CD14-positive monocyte (primary cell): ENCODE measurements at regions not wholly inside any gene's neighbourhood (a gene's known extent, or its start where the extent isn't known, plus 50 kb on each side); places are given as distances from the start of the nearest gene placed in this dataset.

Source experiments
- DNase-seq, 3 donors: peaks; one replicate each; pipeline ENCODE4 v3.0.0-alpha.2; 2011 to 2022
- H2AFZ ChIP-seq: 2 replicates; pipeline ENCODE4 v1.6.0; 2012; ENCODE audit warnings: mild to moderate bottlenecking, low read depth, low read length, inconsistent platforms; ENCODE audit not compliant: insufficient read depth, poor library complexity, severe bottlenecking
- H3K27ac ChIP-seq, 2 donors: 1 replicate in 1 of 2; 2 replicates in 1 of 2; pipeline ENCODE4 v1.5.1; 2012 to 2013; ENCODE audit warnings: low read length in 2 of 2, control low read depth in 1 of 2, inconsistent platforms in 1 of 2, low read depth in 1 of 2, mild to moderate bottlenecking in 1 of 2
- H3K27me3 ChIP-seq, 2 donors: one replicate each; pipeline versions ENCODE4 v1.6.0 to v1.6.1; 2011 to 2013; ENCODE audit warnings: low read length in 2 of 2; ENCODE audit not compliant: control insufficient read depth in 2 of 2, insufficient read depth in 2 of 2
- H3K36me3 ChIP-seq, 2 donors: replicated peaks in 1 of 2; 1 replicate in 1 of 2; 2 replicates in 1 of 2; pipeline versions ENCODE4 v1.5.1 to v1.6.1; 2012 to 2013; ENCODE audit warnings: low read length in 2 of 2, control low read depth in 1 of 2, inconsistent platforms in 1 of 2, mild to moderate bottlenecking in 1 of 2; ENCODE audit not compliant: insufficient read depth in 2 of 2, control insufficient read depth in 1 of 2
- H3K4me1 ChIP-seq, 2 donors: 1 replicate in 1 of 2; 2 replicates in 1 of 2; pipeline versions ENCODE4 v1.5.1 to v1.6.1; 2012 to 2013; ENCODE audit warnings: low read length in 2 of 2, control low read depth in 1 of 2, inconsistent platforms in 1 of 2, mild to moderate bottlenecking in 1 of 2, moderate library complexity in 1 of 2; ENCODE audit not compliant: insufficient read depth in 2 of 2, control insufficient read depth in 1 of 2
- H3K4me2 ChIP-seq: replicated peaks from 2 replicates; pipeline ENCODE3; 2012; ENCODE audit warnings: low read length, moderate library complexity, mild to moderate bottlenecking; ENCODE audit not compliant: poor library complexity, severe bottlenecking; ENCODE audit errors: extremely low read depth
- H3K4me3 ChIP-seq, 3 experiments: fragments of 200-600 bp in 1 of 3; sonication (generic) in 1 of 3; replicated peaks in 1 of 3; 1 replicate in 2 of 3; 2 replicates in 1 of 3; pipeline ENCODE4 v1.5.1; 2011 to 2013; ENCODE audit warnings: low read length in 3 of 3, mild to moderate bottlenecking in 3 of 3, control low read depth in 2 of 3, low read depth in 2 of 3, inconsistent platforms in 1 of 3, moderate library complexity in 1 of 3
- H3K79me2 ChIP-seq: 2 replicates; pipeline ENCODE4 v1.6.0; 2012; ENCODE audit warnings: mild to moderate bottlenecking, control low read depth, inconsistent platforms, low read length, moderate library complexity; ENCODE audit not compliant: insufficient read depth
- H3K9ac ChIP-seq: 2 replicates; pipeline ENCODE4 v1.6.0; 2017; ENCODE audit warnings: low read length, mild to moderate bottlenecking; ENCODE audit not compliant: insufficient read depth, poor library complexity, severe bottlenecking
- H3K9me3 ChIP-seq, 2 donors: replicated peaks in 1 of 2; 1 replicate in 1 of 2; 2 replicates in 1 of 2; pipeline versions ENCODE4 v1.5.1 to v1.6.1; 2012 to 2013; ENCODE audit warnings: low read length in 2 of 2, control low read depth in 1 of 2; ENCODE audit not compliant: control insufficient read depth in 1 of 2, insufficient read depth in 1 of 2
- H4K20me1 ChIP-seq: 2 replicates; pipeline ENCODE4 v1.6.0; 2012; ENCODE audit warnings: mild to moderate bottlenecking, low read length, control low read depth, moderate library complexity; ENCODE audit not compliant: insufficient read depth
- H3K27ac Mint-ChIP-seq, 7 donors: one replicate each; pipeline ENCODE4 v1.8.0; 2020; ENCODE audit warnings: mild to moderate bottlenecking in 7 of 7, mixed read lengths in 7 of 7, moderate library complexity in 6 of 7, inconsistent platforms in 2 of 7
- H3K27me3 Mint-ChIP-seq, 3 donors: one replicate each; pipeline ENCODE4 v1.8.0; 2021 to 2022; ENCODE audit warnings: low read depth in 3 of 3, mild to moderate bottlenecking in 3 of 3, mixed read lengths in 3 of 3, moderate library complexity in 3 of 3, inconsistent platforms in 1 of 3
- H3K36me3 Mint-ChIP-seq, 2 donors: one replicate each; pipeline ENCODE4 v1.8.0; 2020; ENCODE audit warnings: mixed read lengths in 2 of 2, inconsistent platforms in 1 of 2, mild to moderate bottlenecking in 1 of 2
- H3K4me1 Mint-ChIP-seq: one replicate; pipeline ENCODE4 v1.8.0; 2020; ENCODE audit warnings: mild to moderate bottlenecking, mixed read lengths
- H3K4me3 Mint-ChIP-seq, 2 donors: one replicate each; pipeline ENCODE4 v1.8.0; 2020; ENCODE audit warnings: mild to moderate bottlenecking in 2 of 2, mixed read lengths in 2 of 2, moderate library complexity in 1 of 2
- H3K9me3 Mint-ChIP-seq, 7 donors: one replicate each; pipeline ENCODE4 v1.8.0; 2020 to 2022; ENCODE audit warnings: mixed read lengths in 7 of 7, mild to moderate bottlenecking in 6 of 7, moderate library complexity in 6 of 7, inconsistent platforms in 2 of 7
- WGBS: methylation state at CpG from one replicate; pipeline ENCODE4 v1.1.5; 2013; ENCODE audit warnings: missing lambda C conversion rate; ENCODE audit not compliant: insufficient coverage; 5-methylcytosine and 5-hydroxymethylcytosine counted together
- intact Hi-C, 2 donors: fragments of 100-400 bp; cut with micrococcal nuclease; formaldehyde crosslinking; loops; one replicate each; pipeline versions ENCODE4 v1.15.0 to v1.15.1; 2023
- TF ChIP-seq, protein P1 (sequence below): fragments of 200-600 bp; IDR thresholded peaks from one replicate; pipeline ENCODE4 v1.8.0; 2022; ENCODE audit warnings: antibody characterized with exemption, mild to moderate bottlenecking

DNA sequence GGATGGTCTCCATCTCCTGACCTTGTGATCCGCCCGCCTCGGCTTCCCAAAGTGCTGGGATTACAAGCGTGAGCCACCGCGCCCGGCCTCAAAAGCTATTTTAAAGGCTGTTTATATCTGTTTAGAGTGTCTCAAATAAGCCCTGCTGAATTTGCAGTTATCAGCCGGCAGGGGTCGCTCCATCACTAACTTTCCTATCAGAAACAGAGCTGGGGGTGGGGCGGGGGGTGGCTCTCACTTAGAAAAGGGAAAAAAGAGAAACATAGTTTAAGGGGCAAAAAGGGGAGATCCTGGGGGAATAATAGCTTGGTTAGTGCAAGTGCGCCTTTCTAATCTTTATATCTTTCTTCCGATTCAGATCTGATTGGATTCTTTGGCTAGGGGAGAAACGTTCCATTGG, 450.7 kb downstream of the UBE2NL start:
- WGBS, result no CpG with 5 or more reads among the region's 13 CpGs
- no peak overlapping the region for H3K9ac ChIP-seq

DNA sequence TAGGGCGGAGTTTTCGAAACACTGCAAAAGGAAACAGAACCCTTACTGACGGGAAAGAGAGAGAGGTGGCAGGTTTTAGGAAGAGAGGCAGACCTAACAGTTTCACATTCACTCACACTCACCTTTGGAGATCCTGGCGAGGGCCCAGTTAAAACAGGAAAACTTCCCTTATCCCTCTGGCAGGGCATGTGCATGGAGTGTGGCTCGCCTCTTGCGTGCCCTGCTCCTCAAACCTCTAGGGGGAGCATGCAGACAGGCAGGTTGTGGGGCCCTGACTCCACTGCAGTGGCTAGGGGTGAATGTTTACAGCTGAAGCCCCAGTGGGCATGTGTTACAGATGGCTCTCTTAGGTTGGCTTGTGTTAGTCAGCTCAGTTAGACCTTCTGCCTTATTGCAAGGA, 451.5 kb downstream of the UBE2NL start:
- H3K9ac ChIP-seq, result no peak overlapping the region
- no peak overlapping the region for H3K4me2 ChIP-seq
- Mint-ChIP-seq H3K27me3 (peaks cover 2 to 3% (median 3%) of the 10 kb centered on the region in 3 donors), H3K4me1 (no peaks in the 10 kb centered on the region), H3K36me3 (no peaks in the 10 kb centered on the region), H3K27ac (no peak overlapping the region), H3K4me3 (no peak overlapping the region), H3K9me3 (peaks cover 0 to 11% (median 5%) of the 10 kb centered on the region in 7 donors)
- no peak for DNase-seq
- no peaks in the 10 kb centered on the region for H3K79me2 ChIP-seq
- WGBS, result no CpG with 5 or more reads among the region's 6 CpGs
- no peaks in the 10 kb centered on the region for H3K4me1 ChIP-seq
- no peak overlapping the region for H3K27ac ChIP-seq
- H3K27me3 ChIP-seq, result no peaks in the 10 kb centered on the region
- TF ChIP-seq, protein P1, sequence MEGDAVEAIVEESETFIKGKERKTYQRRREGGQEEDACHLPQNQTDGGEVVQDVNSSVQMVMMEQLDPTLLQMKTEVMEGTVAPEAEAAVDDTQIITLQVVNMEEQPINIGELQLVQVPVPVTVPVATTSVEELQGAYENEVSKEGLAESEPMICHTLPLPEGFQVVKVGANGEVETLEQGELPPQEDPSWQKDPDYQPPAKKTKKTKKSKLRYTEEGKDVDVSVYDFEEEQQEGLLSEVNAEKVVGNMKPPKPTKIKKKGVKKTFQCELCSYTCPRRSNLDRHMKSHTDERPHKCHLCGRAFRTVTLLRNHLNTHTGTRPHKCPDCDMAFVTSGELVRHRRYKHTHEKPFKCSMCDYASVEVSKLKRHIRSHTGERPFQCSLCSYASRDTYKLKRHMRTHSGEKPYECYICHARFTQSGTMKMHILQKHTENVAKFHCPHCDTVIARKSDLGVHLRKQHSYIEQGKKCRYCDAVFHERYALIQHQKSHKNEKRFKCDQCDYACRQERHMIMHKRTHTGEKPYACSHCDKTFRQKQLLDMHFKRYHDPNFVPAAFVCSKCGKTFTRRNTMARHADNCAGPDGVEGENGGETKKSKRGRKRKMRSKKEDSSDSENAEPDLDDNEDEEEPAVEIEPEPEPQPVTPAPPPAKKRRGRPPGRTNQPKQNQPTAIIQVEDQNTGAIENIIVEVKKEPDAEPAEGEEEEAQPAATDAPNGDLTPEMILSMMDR, result no peak
- H3K9me3 ChIP-seq, result peaks cover 0 to 31% of the 10 kb centered on the region in 2 donors
- H4K20me1 ChIP-seq, result no peaks in the 10 kb centered on the region
- intact Hi-C loops, result no loop called here
- no peaks in the 10 kb centered on the region for H3K36me3 ChIP-seq
- no peak overlapping the region for H2AFZ ChIP-seq
- H3K4me3 ChIP-seq, result no peak overlapping the region

More for the DNA sequence above, 450.7 kb downstream of the UBE2NL start:
- no peaks in the 10 kb centered on the region for H4K20me1 ChIP-seq
- no peak overlapping the region for H2AFZ ChIP-seq
- Mint-ChIP-seq H3K27me3 (peaks cover 2 to 3% (median 3%) of the 10 kb centered on the region in 3 donors), H3K27ac (no peak overlapping the region), H3K36me3 (no peaks in the 10 kb centered on the region), H3K4me1 (no peaks in the 10 kb centered on the region), H3K9me3 (peaks cover 0 to 11% (median 5%) of the 10 kb centered on the region in 7 donors), H3K4me3 (no peak overlapping the region)
- peaks cover 0 to 31% of the 10 kb centered on the region in 2 donors for H3K9me3 ChIP-seq
- no peaks in the 10 kb centered on the region for H3K4me1 ChIP-seq
- H3K79me2 ChIP-seq, result no peaks in the 10 kb centered on the region
- no peak overlapping the region for H3K4me2 ChIP-seq
- intact Hi-C loops, result no loop called here
- H3K27me3 ChIP-seq, result no peaks in the 10 kb centered on the region
- no peak overlapping the region for H3K27ac ChIP-seq
- no peak for DNase-seq
- H3K4me3 ChIP-seq, result no peak overlapping the region
- TF ChIP-seq, protein P1, result no peak
- H3K36me3 ChIP-seq, result no peaks in the 10 kb centered on the region
